IMR-90 (cell line): ENCODE measurements at regions not wholly inside any gene's neighbourhood (a gene's known extent, or its start where the extent isn't known, plus 50 kb on each side); places are given as distances from the start of the nearest gene placed in this dataset.

Source experiments
- ATAC-seq: fragments of 200-7000 bp; cut with Tn5 transposase; 2 replicates; pipeline ENCODE4 v1.9.1; 2020; ENCODE audit warnings: low read depth, mild to moderate bottlenecking, moderate library complexity
- BruUV-seq: library from RNA; stranded (reverse); fragments of 400-500 nt; replicated peaks from 2 replicates; lab custom pipeline; 2021; lab: Mats Ljungman, UMichigan
- CTCF ChIA-PET: fragments of 300-600 bp; formaldehyde crosslinking; extraction: SDS; loops from one replicate; lab custom pipeline; 2021; ENCODE audit warnings: antibody characterized with exemption; lab: Yijun Ruan, JAX
- POLR2A ChIA-PET: fragments of 300-600 bp; sonication (Branson Sonifier 250); formaldehyde crosslinking; loops from one replicate; lab custom pipeline; 2022; ENCODE audit warnings: antibody characterized with exemption; ENCODE audit not compliant: unreplicated experiment; lab: Charles Lee
- DNase-seq: peaks from one replicate; pipeline ENCODE4 v3.0.0; 2013
- H2AFZ ChIP-seq: replicated peaks from 2 replicates; pipeline ENCODE3; 2013; ENCODE audit warnings: low read length, mild to moderate bottlenecking; ENCODE audit not compliant: poor library complexity
- H2AK5ac ChIP-seq: 2 replicates; pipeline ENCODE4 v1.6.1; 2013; ENCODE audit warnings: low read depth, low read length, inconsistent platforms
- H2AK9ac ChIP-seq: replicated peaks from 2 replicates; pipeline ENCODE3; 2013; ENCODE audit warnings: mild to moderate bottlenecking, low read depth, low read length, moderate library complexity; ENCODE audit not compliant: poor library complexity
- H2BK120ac ChIP-seq: 2 replicates; pipeline ENCODE4 v1.6.1; 2013; ENCODE audit warnings: low read depth, low read length, inconsistent platforms
- H2BK15ac ChIP-seq: 3 replicates; pipeline ENCODE4 v1.6.1; 2013; ENCODE audit warnings: low read depth, low read length, inconsistent platforms
- H2BK20ac ChIP-seq: 2 replicates; pipeline ENCODE4 v1.6.1; 2013; ENCODE audit warnings: low read depth, mild to moderate bottlenecking, inconsistent platforms, low read length, moderate library complexity
- H2BK5ac ChIP-seq: 2 replicates; pipeline ENCODE4 v1.6.1; 2013; ENCODE audit warnings: mild to moderate bottlenecking, low read depth, low read length, inconsistent platforms; ENCODE audit not compliant: poor library complexity, severe bottlenecking
- H3K14ac ChIP-seq: replicated peaks from 2 replicates; pipeline ENCODE4 v1.6.1; 2013; ENCODE audit warnings: low read depth, low read length, inconsistent platforms
- H3K18ac ChIP-seq: 2 replicates; pipeline ENCODE4 v1.6.1; 2013; ENCODE audit warnings: low read depth, low read length, control low read depth
- H3K23ac ChIP-seq: 2 replicates; pipeline ENCODE4 v1.6.1; 2013; ENCODE audit warnings: low read depth, low read length, inconsistent platforms
- H3K27ac ChIP-seq: 2 replicates; pipeline ENCODE4 v1.5.1; 2013; ENCODE audit warnings: mild to moderate bottlenecking, control low read depth, low read length; ENCODE audit not compliant: insufficient read depth
- H3K27me3 ChIP-seq: 2 replicates; pipeline ENCODE4 v1.6.1; 2013; ENCODE audit warnings: low read length; ENCODE audit not compliant: control insufficient read depth, insufficient read depth
- H3K36me3 ChIP-seq: 2 replicates; pipeline ENCODE4 v1.6.1; 2013; ENCODE audit warnings: low read length, mixed read lengths; ENCODE audit not compliant: control insufficient read depth, insufficient read depth
- H3K4ac ChIP-seq: 2 replicates; pipeline ENCODE4 v1.6.1; 2013; ENCODE audit warnings: low read depth, low read length, inconsistent platforms
- H3K4me1 ChIP-seq: 2 replicates; pipeline ENCODE4 v1.6.1; 2013; ENCODE audit warnings: low read length, mixed read lengths; ENCODE audit not compliant: control insufficient read depth, insufficient read depth
- H3K4me2 ChIP-seq: 2 replicates; pipeline ENCODE4 v1.6.1; 2013; ENCODE audit warnings: low read depth, mild to moderate bottlenecking, control low read depth, low read length, moderate library complexity
- H3K4me3 ChIP-seq: 2 replicates; pipeline ENCODE4 v1.5.1; 2013; ENCODE audit warnings: low read depth, mild to moderate bottlenecking, control low read depth, low read length, moderate library complexity; ENCODE audit not compliant: insufficient read depth
- H3K56ac ChIP-seq: 2 replicates; pipeline ENCODE4 v1.6.1; 2013; ENCODE audit warnings: low read length, inconsistent platforms; ENCODE audit not compliant: insufficient read depth; ENCODE audit errors: extremely low read depth
- H3K79me1 ChIP-seq, 2 experiments: 2 replicates each; pipeline ENCODE4 v1.6.1; 2013; ENCODE audit warnings: low read length in 2 of 2, inconsistent platforms in 1 of 2, low read depth in 1 of 2
- H3K9ac ChIP-seq: 2 replicates; pipeline ENCODE4 v1.6.1; 2013; ENCODE audit warnings: low read depth, low read length, control low read depth
- H3K9me1 ChIP-seq: 2 replicates; pipeline ENCODE4 v1.6.1; 2013; ENCODE audit warnings: low read length, inconsistent platforms; ENCODE audit not compliant: insufficient read depth
- H3K9me3 ChIP-seq: 2 replicates; pipeline ENCODE4 v1.6.1; 2013; ENCODE audit warnings: low read length; ENCODE audit not compliant: control insufficient read depth, insufficient read depth
- H4K20me1 ChIP-seq: 2 replicates; pipeline ENCODE4 v1.6.1; 2013; ENCODE audit warnings: low read length, inconsistent platforms; ENCODE audit not compliant: insufficient read depth
- H4K5ac ChIP-seq: 2 replicates; pipeline ENCODE4 v1.6.1; 2013; ENCODE audit warnings: mild to moderate bottlenecking, low read depth, low read length, control low read depth
- H4K8ac ChIP-seq, 2 experiments: 2 replicates each; pipeline ENCODE4 v1.6.1; 2013; ENCODE audit warnings: low read depth in 2 of 2, low read length in 2 of 2, control low read depth in 1 of 2, inconsistent platforms in 1 of 2
- H4K91ac ChIP-seq: 2 replicates; pipeline ENCODE4 v1.6.1; 2013; ENCODE audit warnings: low read depth, low read length, inconsistent platforms; ENCODE audit not compliant: insufficient read depth
- BHLHE40 ChIP-seq: fragments of 150-350 bp; IDR thresholded peaks from 2 replicates; pipeline ENCODE4 v1.6.1; 2016; ENCODE audit warnings: mild to moderate bottlenecking, low read depth, low read length
- WGBS, 2 experiments: methylation state at CpG; one replicate each; pipeline versions ENCODE4 v1.1.5 to v1.1.7; 2013; ENCODE audit warnings: missing lambda C conversion rate in 2 of 2; ENCODE audit not compliant: insufficient read length in 1 of 2; ENCODE audit errors: extremely low coverage in 2 of 2; 5-methylcytosine and 5-hydroxymethylcytosine counted together
- dilution Hi-C: fragments of 300-500 bp; cut with HindIII; formaldehyde crosslinking; loops from one replicate; pipeline ENCODE4 v1.14.3; 2018; ENCODE audit warnings: low sequenced_read_pairs; ENCODE audit not compliant: unreplicated experiment
- in situ Hi-C: fragments of 300-500 bp; cut with MboI; formaldehyde crosslinking; loops from 3 replicates; pipeline ENCODE4 v1.14.3; 2019; ENCODE audit warnings: low sequenced_read_pairs, inconsistent platforms, mixed read lengths
- intact Hi-C: fragments of 100-400 bp; cut with micrococcal nuclease; formaldehyde crosslinking; loops from 2 replicates; pipeline ENCODE4 v1.10.0; 2022

- no peak overlapping the region for H3K56ac ChIP-seq
- H2BK20ac ChIP-seq, result no peak overlapping the region
- DNase-seq, result no peak
- no peak overlapping the region for H3K14ac ChIP-seq
- H3K27ac ChIP-seq, result no peak overlapping the region
- H3K9me1 ChIP-seq, result no peaks in the 10 kb centered on the region
- no peak overlapping the region for H3K4me2 ChIP-seq
- H2AK5ac ChIP-seq, result no peak overlapping the region
- no TSS peak for BruUV-seq
- no peak overlapping the region for H2AK9ac ChIP-seq
- in situ Hi-C loops (no loop called here), dilution Hi-C loops (no loop called here), intact Hi-C loops (no loop called here)
- POLR2A ChIA-PET, result no interaction called here
- H3K27me3 ChIP-seq, result no peaks in the 10 kb centered on the region
- no peaks in the 10 kb centered on the region for H3K79me1 ChIP-seq
- no peak overlapping the region for H3K23ac ChIP-seq
- H3K4ac ChIP-seq, result no peak overlapping the region
- H2BK15ac ChIP-seq, result no peak overlapping the region
- TF ChIP-seq BHLHE40, result no peak
- H3K4me3 ChIP-seq, result no peak overlapping the region
- H2AFZ ChIP-seq, result no peak overlapping the region
- no CpG with 5 or more reads among the region's 1 CpG for WGBS, 2 experiments
- H4K8ac ChIP-seq, result no peak overlapping the region
- no peaks in the 10 kb centered on the region for H3K4me1 ChIP-seq
- CTCF ChIA-PET, result no interaction called here
- no peaks in the 10 kb centered on the region for H4K20me1 ChIP-seq
- no peak overlapping the region for H2BK5ac ChIP-seq
- no peak overlapping the region for H4K91ac ChIP-seq
- H3K9ac ChIP-seq, result no peak overlapping the region
- ATAC-seq, result no peak
- H3K9me3 ChIP-seq, result no peaks in the 10 kb centered on the region
- no peak overlapping the region for H3K18ac ChIP-seq
- no peaks in the 10 kb centered on the region for H3K36me3 ChIP-seq
- H4K5ac ChIP-seq, result no peak overlapping the region
- H2BK120ac ChIP-seq, result no peak overlapping the region
Observed at GRCh38 chr9:32875242-32875641, 91.9 kb downstream of the TMEM215 start.
